GM12874 (cell line): ENCODE measurements at regions not wholly inside any gene's neighbourhood (a gene's known extent, or its start where the extent isn't known, plus 50 kb on each side); places are given as distances from the start of the nearest gene placed in this dataset.

Source experiments
- CTCF ChIP-seq: IDR thresholded peaks from 2 replicates; pipeline ENCODE4 v1.5.1; 2011; ENCODE audit warnings: low read depth, mild to moderate bottlenecking, control low read depth, low read length, moderate library complexity; ENCODE audit not compliant: insufficient read depth

- TF ChIP-seq CTCF = no peak
Measured at GRCh38 chr3:145628211-145628610, 532.8 kb downstream of the PLOD2 start.

- no peak for TF ChIP-seq CTCF
Measured at GRCh38 chr3:145637105-145637504, 523.9 kb downstream of the PLOD2 start.

- TF ChIP-seq CTCF = no peak
Measured at GRCh38 chr3:145639003-145639606, 521.9 kb downstream of the PLOD2 start.

GRCh38 chr3:145639875-145640274 lies 521.1 kb downstream of the PLOD2 start:
- no peak for TF ChIP-seq CTCF

GRCh38 chr3:145648396-145648795 lies 512.6 kb downstream of the PLOD2 start:
- no peak for TF ChIP-seq CTCF

- no peak for TF ChIP-seq CTCF
Measured at GRCh38 chr3:145649368-145649887, 511.6 kb downstream of the PLOD2 start.

- no peak for TF ChIP-seq CTCF
Measured at GRCh38 chr3:145650170-145650569, 510.8 kb downstream of the PLOD2 start.

GRCh38 chr3:145671121-145671520 lies 489.9 kb downstream of the PLOD2 start:
- no peak for TF ChIP-seq CTCF
